ENCODE measurements at regions not wholly inside any gene's neighbourhood (a gene's known extent, or its start where the extent isn't known, plus 50 kb on each side); places are given as distances from the start of the nearest gene placed in this dataset.

DNA sequence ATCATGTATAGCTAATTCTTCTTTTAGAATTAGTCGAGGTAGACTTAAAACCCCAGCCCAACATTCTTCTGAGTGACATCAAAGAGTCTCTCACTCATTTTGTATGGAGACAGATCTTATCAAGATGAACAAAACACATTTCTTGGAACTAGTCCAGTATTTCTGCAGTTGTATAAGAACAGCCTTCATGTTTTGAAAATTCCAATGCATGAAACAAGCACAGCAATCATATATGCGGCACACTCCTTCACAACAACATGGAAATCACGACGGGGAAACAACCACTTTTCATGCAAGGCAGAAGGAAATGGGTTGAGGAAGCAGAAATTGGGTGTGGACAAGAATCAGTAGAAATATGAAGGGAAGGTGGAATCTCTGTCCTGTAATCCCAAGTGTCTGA lies 113.8 kb downstream of the PLK2 start:
- H3K4me3 ChIP-seq (ENCODE audit: insufficient read length, low read depth), result no peak overlapping the region
- no peaks in the 10 kb centered on the region for H3K36me3 ChIP-seq (ENCODE audit: insufficient read depth, insufficient read length, low read length)
- H3K9ac ChIP-seq (ENCODE audit: insufficient read length, low read depth), result no peak overlapping the region
- no peaks in the 10 kb centered on the region for H3K27me3 ChIP-seq (ENCODE audit: insufficient read depth, insufficient read length)
- no peaks in the 10 kb centered on the region for H3K4me1 ChIP-seq (ENCODE audit: insufficient read depth, insufficient read length)
- no peaks in the 10 kb centered on the region for H3K9me3 ChIP-seq (ENCODE audit: insufficient read depth, low read length)
- no peak for DNase-seq (ENCODE audit: low read depth, low spot score)
- TF ChIP-seq YY1 (IDR thresholded peaks at IDR 0.05; ENCODE audit: insufficient read depth, insufficient read length) (no peak), SUZ12 (IDR thresholded peaks at IDR 0.05; ENCODE audit: extremely low read depth, insufficient read depth, insufficient read length) (no peak), ZNF274 (IDR thresholded peaks at IDR 0.05; ENCODE audit: low read depth, low read length) (no peak)

DNA sequence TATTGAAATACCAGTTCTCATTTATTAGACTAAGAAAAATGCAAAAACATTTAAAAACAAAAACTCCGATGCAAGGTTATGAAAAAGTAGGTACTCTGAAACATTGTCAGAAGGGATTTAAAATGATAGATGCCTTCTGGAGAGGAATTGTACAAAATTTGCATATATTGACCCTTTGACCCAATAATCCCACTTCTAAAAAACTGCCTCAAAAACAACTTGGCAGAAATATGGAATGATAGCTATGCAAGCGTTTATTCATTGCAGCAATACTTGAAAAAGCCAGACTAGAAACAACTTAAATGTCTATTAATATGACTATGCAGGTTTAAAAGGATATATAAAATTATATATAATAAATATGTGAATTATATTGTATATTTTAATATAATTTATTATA lies 118.4 kb downstream of the PLK2 start:
- no peaks in the 10 kb centered on the region for H3K36me3 ChIP-seq (ENCODE audit: insufficient read depth, insufficient read length, low read length)
- H3K4me3 ChIP-seq (ENCODE audit: insufficient read length, low read depth), result no peak overlapping the region
- no peak overlapping the region for H3K9ac ChIP-seq (ENCODE audit: insufficient read length, low read depth)
- H3K27me3 ChIP-seq (ENCODE audit: insufficient read depth, insufficient read length), result no peaks in the 10 kb centered on the region
- no peak for TF ChIP-seq ZNF274 (IDR thresholded peaks at IDR 0.05; ENCODE audit: low read depth, low read length)
- TF ChIP-seq SUZ12 (IDR thresholded peaks at IDR 0.05; ENCODE audit: extremely low read depth, insufficient read depth, insufficient read length), result no peak
- no peak for TF ChIP-seq YY1 (IDR thresholded peaks at IDR 0.05; ENCODE audit: insufficient read depth, insufficient read length)
- no peaks in the 10 kb centered on the region for H3K4me1 ChIP-seq (ENCODE audit: insufficient read depth, insufficient read length)
- no peaks in the 10 kb centered on the region for H3K9me3 ChIP-seq (ENCODE audit: insufficient read depth, low read length)
- no peak for DNase-seq (ENCODE audit: low read depth, low spot score)

DNA sequence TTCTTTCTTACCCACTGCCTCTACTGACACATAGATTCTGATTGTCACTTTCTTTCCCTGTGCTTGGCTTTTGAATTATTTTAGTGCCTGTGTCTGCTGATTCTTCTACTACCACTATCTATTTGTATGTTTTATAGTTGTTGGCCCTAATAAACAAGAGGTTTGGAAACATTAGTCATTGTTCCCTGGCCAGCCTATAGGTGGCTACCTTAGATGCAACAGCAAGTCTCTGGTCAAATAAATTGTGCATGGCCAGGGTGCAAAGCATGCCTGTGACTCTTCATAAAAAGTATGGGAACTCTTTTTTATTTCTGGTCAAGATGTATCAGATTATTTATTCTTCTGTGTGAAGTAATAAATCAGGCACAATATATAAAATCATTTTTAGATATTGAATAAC lies 124.4 kb downstream of the PLK2 start:
- Histone ChIP-seq H3K9me3 (ENCODE audit: insufficient read depth, low read length) (no peaks in the 10 kb centered on the region), H3K36me3 (ENCODE audit: insufficient read depth, insufficient read length, low read length) (no peaks in the 10 kb centered on the region), H3K4me3 (ENCODE audit: insufficient read length, low read depth) (no peak overlapping the region), H3K9ac (ENCODE audit: insufficient read length, low read depth) (no peak overlapping the region), H3K27me3 (ENCODE audit: insufficient read depth, insufficient read length) (no peaks in the 10 kb centered on the region), H3K4me1 (ENCODE audit: insufficient read depth, insufficient read length) (no peaks in the 10 kb centered on the region)
- DNase-seq (ENCODE audit: low read depth, low spot score), result no peak
- TF ChIP-seq ZNF274 (IDR thresholded peaks at IDR 0.05; ENCODE audit: low read depth, low read length), result no peak
- TF ChIP-seq YY1 (IDR thresholded peaks at IDR 0.05; ENCODE audit: insufficient read depth, insufficient read length), result no peak
- no peak for TF ChIP-seq SUZ12 (IDR thresholded peaks at IDR 0.05; ENCODE audit: extremely low read depth, insufficient read depth, insufficient read length)

DNA sequence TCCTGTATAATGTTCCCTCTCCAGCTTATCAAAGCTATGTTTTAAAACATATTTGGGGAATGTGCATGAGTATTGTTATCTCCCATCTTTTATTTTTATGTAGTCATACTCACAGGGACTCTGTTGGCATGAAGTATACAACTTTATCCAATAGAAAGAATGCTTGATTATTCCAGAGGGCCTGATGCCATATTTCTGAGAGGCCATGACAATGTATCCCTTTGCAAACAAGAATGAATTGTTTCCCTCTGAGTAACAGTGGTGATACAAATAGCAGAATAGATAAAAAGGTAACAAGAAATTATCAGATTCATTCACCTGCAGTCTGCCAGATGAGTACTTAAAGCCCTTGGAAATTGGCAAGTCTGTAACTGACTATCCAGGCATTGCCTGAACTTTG lies 125.9 kb downstream of the PLK2 start:
- no peak for DNase-seq (ENCODE audit: low read depth, low spot score)
- H3K9me3 ChIP-seq (ENCODE audit: insufficient read depth, low read length), result no peaks in the 10 kb centered on the region
- H3K4me1 ChIP-seq (ENCODE audit: insufficient read depth, insufficient read length), result no peaks in the 10 kb centered on the region
- no peak overlapping the region for H3K4me3 ChIP-seq (ENCODE audit: insufficient read length, low read depth)
- no peak overlapping the region for H3K9ac ChIP-seq (ENCODE audit: insufficient read length, low read depth)
- no peaks in the 10 kb centered on the region for H3K27me3 ChIP-seq (ENCODE audit: insufficient read depth, insufficient read length)
- no peaks in the 10 kb centered on the region for H3K36me3 ChIP-seq (ENCODE audit: insufficient read depth, insufficient read length, low read length)
- TF ChIP-seq ZNF274 (IDR thresholded peaks at IDR 0.05; ENCODE audit: low read depth, low read length), result no peak
- no peak for TF ChIP-seq YY1 (IDR thresholded peaks at IDR 0.05; ENCODE audit: insufficient read depth, insufficient read length)
- no peak for TF ChIP-seq SUZ12 (IDR thresholded peaks at IDR 0.05; ENCODE audit: extremely low read depth, insufficient read depth, insufficient read length)

DNA sequence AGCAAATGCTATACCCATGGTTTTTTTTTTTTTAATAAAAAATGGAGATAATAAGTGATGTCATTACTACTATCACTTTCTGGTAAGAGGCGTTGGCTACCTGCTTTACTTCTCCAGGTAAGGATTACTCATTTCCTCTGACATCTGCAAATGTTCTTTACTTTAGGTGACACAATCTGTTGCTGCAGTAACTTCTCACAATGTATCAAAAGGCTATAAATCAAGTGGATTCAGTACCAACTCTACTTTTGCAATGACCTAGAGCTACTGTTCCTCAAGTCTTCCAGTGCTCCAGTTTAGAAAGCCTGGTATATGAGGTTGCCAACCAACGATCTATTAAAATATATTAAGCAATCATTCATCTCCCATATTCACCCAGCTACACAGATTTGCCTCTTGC lies 129.1 kb downstream of the PLK2 start:
- no peak for TF ChIP-seq SUZ12 (IDR thresholded peaks at IDR 0.05; ENCODE audit: extremely low read depth, insufficient read depth, insufficient read length)

DNA sequence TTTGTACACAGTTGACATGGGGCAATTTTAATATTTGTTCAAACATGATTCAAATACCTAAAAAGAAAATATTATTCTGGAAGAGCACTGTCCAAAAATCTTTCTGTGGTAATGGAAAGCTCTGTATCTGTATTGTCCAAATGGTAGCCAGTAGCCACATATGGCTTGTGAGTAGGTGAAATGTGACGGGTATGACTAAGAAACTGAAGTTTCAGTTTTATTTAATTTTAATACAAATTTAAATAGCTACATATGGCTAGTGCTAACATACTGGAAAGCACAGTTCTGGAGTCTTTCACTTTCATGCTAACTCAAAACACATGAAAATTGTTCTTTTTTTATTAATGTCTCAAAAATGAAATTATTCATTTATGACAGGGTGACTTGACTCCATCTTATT lies 132.6 kb downstream of the PLK2 start:
- H3K27me3 ChIP-seq (ENCODE audit: insufficient read depth, insufficient read length), result no peaks in the 10 kb centered on the region
- H3K4me1 ChIP-seq (ENCODE audit: insufficient read depth, insufficient read length), result no peaks in the 10 kb centered on the region
- H3K36me3 ChIP-seq (ENCODE audit: insufficient read depth, insufficient read length, low read length), result no peaks in the 10 kb centered on the region
- TF ChIP-seq SUZ12 (IDR thresholded peaks at IDR 0.05; ENCODE audit: extremely low read depth, insufficient read depth, insufficient read length), result no peak
- no peak for TF ChIP-seq YY1 (IDR thresholded peaks at IDR 0.05; ENCODE audit: insufficient read depth, insufficient read length)
- no peak for TF ChIP-seq ZNF274 (IDR thresholded peaks at IDR 0.05; ENCODE audit: low read depth, low read length)
- DNase-seq (ENCODE audit: low read depth, low spot score), result no peak
- H3K9ac ChIP-seq (ENCODE audit: insufficient read length, low read depth), result no peak overlapping the region
- H3K9me3 ChIP-seq (ENCODE audit: insufficient read depth, low read length), result no peaks in the 10 kb centered on the region
- no peak overlapping the region for H3K4me3 ChIP-seq (ENCODE audit: insufficient read length, low read depth)

More for the DNA sequence above, 129.1 kb downstream of the PLK2 start:
- Histone ChIP-seq H3K9ac (ENCODE audit: insufficient read length, low read depth) (no peak overlapping the region), H3K4me3 (ENCODE audit: insufficient read length, low read depth) (no peak overlapping the region), H3K4me1 (ENCODE audit: insufficient read depth, insufficient read length) (no peaks in the 10 kb centered on the region), H3K27me3 (ENCODE audit: insufficient read depth, insufficient read length) (no peaks in the 10 kb centered on the region), H3K36me3 (ENCODE audit: insufficient read depth, insufficient read length, low read length) (no peaks in the 10 kb centered on the region), H3K9me3 (ENCODE audit: insufficient read depth, low read length) (no peaks in the 10 kb centered on the region)
- DNase-seq (ENCODE audit: low read depth, low spot score), result no peak

DNA sequence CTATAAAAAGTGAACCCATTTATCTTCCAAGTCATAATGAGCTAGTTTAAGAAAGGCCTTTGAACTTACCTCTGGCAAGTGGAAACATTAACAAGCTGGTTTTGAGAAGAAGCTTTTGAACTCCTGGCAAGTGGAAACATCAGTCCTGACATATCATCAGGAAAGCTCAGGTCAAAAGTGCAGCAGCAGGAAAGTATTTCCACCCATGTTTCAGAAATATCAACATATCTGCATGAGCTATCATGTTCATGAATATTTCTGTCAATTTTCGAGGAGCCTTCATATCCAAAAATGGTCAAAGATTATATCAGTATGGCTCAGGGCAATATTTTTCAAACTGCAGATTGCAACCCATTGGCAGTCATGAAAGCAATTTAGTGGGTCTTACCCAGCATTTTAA lies 133.9 kb downstream of the PLK2 start:
- TF ChIP-seq ZNF274 (IDR thresholded peaks at IDR 0.05; ENCODE audit: low read depth, low read length) (no peak), SUZ12 (IDR thresholded peaks at IDR 0.05; ENCODE audit: extremely low read depth, insufficient read depth, insufficient read length) (no peak), YY1 (IDR thresholded peaks at IDR 0.05; ENCODE audit: insufficient read depth, insufficient read length) (no peak)
- no peak for DNase-seq (ENCODE audit: low read depth, low spot score)
- no peak overlapping the region for H3K9ac ChIP-seq (ENCODE audit: insufficient read length, low read depth)
- H3K4me3 ChIP-seq (ENCODE audit: insufficient read length, low read depth), result no peak overlapping the region
- no peaks in the 10 kb centered on the region for H3K36me3 ChIP-seq (ENCODE audit: insufficient read depth, insufficient read length, low read length)
- H3K4me1 ChIP-seq (ENCODE audit: insufficient read depth, insufficient read length), result no peaks in the 10 kb centered on the region
- no peaks in the 10 kb centered on the region for H3K9me3 ChIP-seq (ENCODE audit: insufficient read depth, low read length)
- no peaks in the 10 kb centered on the region for H3K27me3 ChIP-seq (ENCODE audit: insufficient read depth, insufficient read length)

DNA sequence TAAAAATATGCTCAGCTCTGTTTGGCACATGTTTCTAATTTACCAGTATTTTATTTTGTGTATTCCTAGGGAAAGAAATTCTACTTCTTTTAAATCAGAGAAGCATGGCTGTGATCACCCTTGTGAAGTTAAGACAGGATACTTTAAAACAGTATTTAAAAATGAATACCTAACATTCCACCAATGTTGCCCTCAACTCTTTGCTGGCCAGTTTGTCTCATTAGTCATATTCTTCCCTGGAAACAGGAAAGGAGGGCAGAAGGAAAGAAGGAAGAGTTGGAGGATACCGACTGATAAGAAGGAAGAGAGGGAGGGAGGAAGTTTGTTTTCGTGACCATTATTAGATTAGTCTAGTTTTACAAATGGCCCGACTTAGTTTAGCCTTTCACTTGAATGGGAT lies 137.4 kb downstream of the PLK2 start:
- TF ChIP-seq YY1 (IDR thresholded peaks at IDR 0.05; ENCODE audit: insufficient read depth, insufficient read length) (no peak), SUZ12 (IDR thresholded peaks at IDR 0.05; ENCODE audit: extremely low read depth, insufficient read depth, insufficient read length) (no peak), ZNF274 (IDR thresholded peaks at IDR 0.05; ENCODE audit: low read depth, low read length) (no peak)
- Histone ChIP-seq H3K9ac (ENCODE audit: insufficient read length, low read depth) (no peak overlapping the region), H3K9me3 (ENCODE audit: insufficient read depth, low read length) (no peaks in the 10 kb centered on the region), H3K4me3 (ENCODE audit: insufficient read length, low read depth) (no peak overlapping the region), H3K36me3 (ENCODE audit: insufficient read depth, insufficient read length, low read length) (no peaks in the 10 kb centered on the region), H3K27me3 (ENCODE audit: insufficient read depth, insufficient read length) (no peaks in the 10 kb centered on the region), H3K4me1 (ENCODE audit: insufficient read depth, insufficient read length) (no peaks in the 10 kb centered on the region)
- no peak for DNase-seq (ENCODE audit: low read depth, low spot score)
